Medulla oblongata (tissue), 1 donor: ENCODE measurements at regions not wholly inside any gene's neighbourhood (a gene's known extent, or its start where the extent isn't known, plus 50 kb on each side); places are given as distances from the start of the nearest gene placed in this dataset.

Source experiments
- DNase-seq: peaks from one replicate; pipeline ENCODE4 v3.0.0-alpha.2; 2015; ENCODE audit errors: extremely low spot score

DNA sequence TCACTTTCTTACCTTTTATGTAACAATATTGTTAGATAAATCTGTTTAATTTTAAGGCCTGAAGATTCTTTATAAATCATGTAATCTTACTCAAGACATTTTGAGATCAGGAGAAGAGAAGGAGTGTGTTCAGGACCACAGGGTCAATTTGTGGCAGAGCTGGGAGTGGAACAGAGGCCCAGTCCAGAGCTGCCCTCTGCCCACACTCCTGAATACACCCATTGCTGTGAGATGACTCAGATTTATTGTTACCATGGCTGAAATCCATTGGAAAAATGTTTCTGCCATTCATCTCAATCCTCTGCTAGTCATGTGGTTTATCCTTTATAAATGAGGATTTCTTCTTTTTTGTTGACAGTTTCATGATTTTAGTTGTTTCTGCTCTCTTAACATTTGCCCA, 100.5 kb upstream of the STXBP6 start:
- no peak for DNase-seq

DNA sequence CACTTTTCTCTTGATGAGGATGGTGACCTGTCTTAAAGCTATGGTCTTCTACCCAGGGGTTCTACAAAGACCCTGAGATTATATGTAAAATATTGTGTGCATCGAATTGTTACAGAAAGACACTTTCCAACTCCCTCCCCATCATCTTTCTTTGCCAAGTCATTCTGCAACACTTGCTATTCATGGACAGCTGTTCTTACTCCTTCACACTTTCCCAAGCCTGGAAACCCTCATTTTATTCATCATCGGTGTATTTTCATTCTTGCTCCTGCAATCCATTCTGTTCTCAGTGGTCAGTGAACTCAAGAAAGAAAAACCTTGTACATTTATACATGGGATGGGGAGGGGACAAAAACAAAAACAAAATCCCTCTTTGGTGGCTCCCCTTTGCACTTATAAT, 90.5 kb upstream of the STXBP6 start:
- DNase-seq = no peak

DNA sequence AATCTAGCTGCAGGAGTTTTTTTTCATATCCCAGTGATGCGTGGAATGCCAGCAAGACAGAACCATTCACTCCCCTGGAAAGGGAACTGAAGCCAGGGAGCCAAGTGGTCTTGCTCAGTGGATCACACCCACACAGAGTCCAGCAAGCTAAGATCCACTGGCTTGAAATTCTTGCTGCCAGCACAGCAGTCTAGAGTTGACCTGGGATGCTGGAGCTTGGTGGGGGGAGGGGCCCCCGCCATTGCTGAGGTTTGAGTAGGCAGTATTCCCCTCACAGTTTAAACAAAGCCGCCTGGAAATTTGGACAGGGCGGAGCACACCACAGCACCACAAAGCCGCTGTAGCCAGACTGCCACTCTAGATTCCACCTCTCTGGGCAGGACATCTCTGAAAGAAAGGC, 86.9 kb upstream of the STXBP6 start:
- no peak for DNase-seq

DNA sequence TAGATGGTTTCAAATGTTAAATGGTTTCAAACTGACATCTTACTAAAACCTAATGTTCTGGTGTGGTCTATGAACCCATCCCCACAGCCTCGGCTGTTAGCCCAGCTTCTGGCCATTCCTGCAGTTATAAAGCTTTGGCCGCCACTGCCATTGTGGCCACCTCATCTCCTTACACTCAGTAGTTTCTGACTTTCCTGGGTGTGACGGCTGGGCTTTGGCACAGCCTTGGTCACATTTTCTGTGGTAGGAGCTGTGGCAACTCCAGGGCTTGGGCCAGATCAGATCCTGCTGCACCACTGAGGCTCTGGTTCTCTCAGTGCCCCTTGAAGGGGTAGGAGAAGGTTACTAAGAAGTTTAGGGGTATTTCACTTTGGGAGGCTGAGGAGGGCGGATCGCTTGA, 84.2 kb upstream of the STXBP6 start:
- DNase-seq = no peak

DNA sequence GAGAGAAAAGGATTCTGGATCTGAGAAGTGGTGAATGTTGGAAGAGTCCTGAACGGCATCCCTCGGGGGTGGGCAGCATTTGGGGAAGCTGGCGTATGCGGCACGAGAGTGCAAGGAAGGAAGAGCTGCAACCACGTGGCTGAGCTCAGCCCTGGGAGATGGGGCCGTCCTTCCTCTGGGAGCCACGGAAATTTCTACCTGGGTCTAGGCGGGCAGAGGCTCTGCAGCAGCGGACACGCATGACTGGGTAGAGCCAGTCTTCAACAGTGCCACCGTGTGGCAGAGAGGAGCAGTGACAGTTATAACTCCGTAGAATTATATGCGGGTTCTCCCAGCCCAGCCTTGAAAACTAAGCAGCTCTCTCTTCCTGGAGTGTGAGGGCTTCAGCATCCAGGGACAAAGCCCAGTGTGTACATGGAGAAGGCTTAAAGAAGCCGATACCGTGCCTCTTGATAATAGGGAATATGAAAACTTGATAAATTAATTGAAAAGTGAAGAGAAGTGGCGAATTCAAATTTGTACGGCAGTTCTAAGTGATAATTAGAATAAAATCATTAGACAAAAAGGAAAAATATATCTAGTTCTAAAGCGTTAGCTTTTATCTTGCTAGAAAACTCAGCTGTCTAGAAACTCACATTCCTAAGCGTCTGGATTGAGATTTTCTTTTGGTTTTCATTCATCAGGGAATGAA, 82.9 kb upstream of the STXBP6 start:
- peak; percentile 85 for DNase-seq

DNA sequence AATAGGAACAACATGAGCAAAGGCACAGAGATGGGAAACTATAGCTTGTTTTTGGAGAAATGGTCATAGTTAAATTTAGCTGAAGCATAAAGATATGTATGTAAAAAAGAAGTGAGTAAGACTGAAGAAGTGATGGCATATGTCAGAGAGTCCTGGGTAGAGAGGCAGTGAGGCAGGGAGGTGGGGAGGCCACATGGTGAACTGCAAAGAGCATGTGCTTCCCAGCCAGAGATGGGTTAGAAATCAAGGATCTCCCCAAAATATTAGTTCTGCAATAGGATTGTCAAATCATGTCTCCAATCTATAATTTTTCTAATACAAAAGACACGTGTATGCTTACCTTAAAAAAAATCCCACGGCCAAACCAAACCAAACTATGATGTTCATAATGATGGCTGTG, 82.1 kb upstream of the STXBP6 start:
- DNase-seq = no peak

DNA sequence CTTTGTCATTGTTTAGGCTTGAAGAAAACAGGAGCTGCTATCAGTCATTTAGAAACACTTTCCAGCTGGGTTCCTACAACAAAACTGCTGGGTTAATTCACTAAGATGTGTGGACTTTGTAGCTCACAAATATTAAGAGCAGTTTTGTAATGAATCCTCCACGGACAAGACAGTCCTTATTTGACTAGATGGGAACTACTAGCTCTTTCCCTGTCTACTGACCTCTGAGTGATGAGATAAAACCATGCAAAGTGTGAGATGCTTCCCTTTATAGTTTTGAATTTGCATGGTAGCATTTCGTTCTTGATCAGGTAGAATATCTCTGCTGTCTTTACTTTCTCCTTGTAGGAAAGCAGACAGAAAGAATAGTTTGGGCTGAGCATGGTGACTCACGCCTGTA, 72.9 kb upstream of the STXBP6 start:
- no peak for DNase-seq

DNA sequence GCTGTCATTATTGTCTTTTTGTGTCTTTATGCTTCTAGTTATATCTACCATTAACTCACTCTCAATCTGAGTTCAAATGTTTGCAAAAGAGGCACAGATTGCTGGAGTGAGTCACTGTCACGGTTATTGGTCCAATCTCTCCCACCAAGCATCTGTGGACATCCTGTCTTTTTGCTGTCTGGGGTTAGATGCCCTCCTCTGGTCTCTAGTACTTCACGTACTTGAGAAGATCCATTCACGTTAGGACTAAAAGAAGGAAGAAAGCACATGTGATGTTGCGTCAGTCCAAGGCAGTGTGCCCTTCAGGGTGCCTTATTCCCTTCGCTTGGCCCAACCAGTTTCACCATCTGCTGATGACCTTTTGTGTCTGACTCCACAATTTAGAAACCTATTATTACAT, 72.3 kb upstream of the STXBP6 start:
- DNase-seq = no peak

DNA sequence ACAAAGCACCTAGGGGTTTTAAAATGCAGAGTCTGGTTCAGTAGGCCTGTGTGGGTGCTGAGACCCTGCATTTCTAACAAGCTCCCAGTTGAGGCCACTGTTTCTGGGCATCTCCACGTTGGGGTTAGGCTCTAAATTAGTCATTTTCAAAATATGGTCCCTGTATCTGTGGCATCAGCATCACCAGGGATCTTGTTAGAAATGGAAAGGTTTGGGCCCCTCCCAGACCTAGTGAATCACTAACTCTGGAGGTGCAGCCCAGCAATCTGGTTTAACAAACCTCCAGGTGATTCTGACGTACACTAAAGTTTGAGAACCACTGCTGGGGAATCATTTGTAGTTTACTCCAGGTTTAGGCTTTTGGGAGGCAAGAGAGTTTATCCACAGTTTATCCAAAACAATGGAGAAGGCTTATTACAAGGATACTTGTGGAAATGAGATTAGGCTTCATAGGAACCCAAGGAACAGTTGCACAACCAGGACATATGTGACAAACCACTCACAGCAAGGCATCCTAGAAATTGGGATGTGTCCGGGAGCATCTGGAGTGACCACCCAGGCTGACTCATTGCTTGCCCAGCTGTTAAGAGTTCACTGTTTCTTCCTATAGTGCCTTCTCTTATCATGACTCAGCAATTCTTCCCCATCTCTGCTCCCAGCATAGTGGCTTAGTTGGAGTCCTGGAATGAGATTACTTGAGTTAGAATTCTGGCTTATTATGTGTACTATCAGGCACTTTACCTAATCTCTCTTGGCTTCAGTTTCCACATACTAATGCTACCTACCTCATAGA, 71.6 kb upstream of the STXBP6 start:
- DNase-seq = no peak

DNA sequence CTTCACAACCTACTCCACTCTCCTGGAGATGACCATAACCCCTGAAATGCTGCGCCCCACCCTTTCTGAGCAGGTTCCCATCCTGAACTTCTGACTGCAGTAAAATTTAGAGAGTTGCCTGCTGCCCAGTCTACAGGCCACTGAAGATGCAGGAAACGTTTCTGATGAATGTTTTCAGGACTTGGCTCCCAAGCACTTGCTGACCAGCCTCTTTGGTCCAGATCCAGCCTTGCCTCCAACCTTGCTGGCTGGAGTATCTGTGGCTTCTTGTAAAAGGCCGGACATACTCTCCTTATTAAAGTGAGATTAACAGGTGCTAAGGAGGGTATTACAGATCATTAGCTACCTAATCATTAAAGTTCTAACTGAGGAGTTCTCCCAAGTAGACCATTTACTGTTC, 70.3 kb upstream of the STXBP6 start:
- no peak for DNase-seq

DNA sequence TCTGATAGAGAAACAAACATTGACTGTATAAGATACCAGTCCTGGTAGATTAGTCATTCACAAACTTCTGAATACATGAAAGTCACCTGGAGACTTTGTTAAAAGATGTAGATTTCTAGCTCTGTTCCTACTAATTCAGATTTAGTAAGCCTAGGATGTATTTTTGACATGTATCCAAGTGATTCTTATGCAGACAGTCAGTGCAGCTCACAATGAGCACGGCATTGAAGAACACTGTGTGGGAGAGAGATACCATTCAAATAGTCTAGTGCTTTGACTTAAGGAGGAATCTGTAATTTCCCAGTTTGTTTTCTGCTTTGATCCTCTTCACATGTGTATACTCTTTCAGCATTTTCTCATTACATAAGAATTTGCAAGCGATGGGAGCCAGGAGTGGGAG, 68.7 kb upstream of the STXBP6 start:
- DNase-seq = no peak

DNA sequence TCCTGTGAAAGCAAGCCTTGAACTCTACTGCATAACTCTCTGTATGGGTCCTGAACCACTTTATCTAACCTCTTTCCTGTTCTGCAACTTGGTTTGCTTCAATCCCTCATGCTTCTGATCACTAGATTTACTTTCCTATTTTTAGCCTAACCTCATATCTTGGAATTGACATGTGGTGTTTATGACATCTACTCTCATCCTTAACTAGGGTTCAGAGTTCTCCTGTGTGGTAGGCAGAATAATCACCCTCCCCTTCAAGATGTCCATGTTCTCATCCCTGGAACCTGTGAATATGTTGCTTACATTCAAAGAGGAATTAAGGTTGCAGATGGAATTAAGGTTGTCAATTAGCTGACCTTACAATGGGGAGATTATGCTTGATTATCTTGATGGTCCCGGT, 67.4 kb upstream of the STXBP6 start:
- no peak for DNase-seq

DNA sequence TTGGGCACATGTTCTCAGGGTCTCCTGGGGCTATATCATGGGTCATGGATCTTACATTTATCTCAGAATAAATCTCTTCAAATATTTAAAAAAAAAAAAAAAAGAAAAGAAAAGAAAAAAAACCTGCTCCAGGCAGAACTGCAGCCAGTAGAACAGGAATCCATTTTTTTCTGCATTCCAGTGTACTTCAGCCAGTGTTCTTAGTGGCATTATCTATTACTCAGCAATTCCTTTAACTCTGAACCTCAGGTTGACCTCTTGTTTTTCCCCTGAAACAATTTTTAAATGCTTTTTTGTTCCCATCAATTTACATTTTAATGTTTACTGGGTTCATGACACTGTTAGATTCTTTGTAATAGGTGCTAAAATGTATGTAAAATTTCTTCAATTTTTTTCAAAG, 66.7 kb upstream of the STXBP6 start:
- DNase-seq = no peak

DNA sequence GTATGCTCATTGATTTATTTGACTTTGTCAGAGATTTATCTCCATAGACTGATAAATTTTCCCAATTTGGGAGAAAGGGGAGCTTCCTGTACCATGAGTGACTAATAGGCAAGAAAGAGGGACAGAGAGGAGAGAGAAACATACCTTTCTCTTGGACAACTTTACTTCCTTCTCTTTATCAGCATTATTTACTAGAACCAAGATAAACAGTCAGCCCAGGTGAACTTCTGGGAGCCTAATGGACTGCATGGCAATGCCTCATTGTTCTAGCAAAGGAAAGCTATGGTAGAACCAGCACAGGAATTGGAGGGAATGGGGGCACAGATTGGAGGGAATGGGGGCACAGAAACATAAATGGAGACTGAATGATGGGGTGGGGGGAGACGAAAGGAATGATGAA, 63.4 kb upstream of the STXBP6 start:
- no peak for DNase-seq

DNA sequence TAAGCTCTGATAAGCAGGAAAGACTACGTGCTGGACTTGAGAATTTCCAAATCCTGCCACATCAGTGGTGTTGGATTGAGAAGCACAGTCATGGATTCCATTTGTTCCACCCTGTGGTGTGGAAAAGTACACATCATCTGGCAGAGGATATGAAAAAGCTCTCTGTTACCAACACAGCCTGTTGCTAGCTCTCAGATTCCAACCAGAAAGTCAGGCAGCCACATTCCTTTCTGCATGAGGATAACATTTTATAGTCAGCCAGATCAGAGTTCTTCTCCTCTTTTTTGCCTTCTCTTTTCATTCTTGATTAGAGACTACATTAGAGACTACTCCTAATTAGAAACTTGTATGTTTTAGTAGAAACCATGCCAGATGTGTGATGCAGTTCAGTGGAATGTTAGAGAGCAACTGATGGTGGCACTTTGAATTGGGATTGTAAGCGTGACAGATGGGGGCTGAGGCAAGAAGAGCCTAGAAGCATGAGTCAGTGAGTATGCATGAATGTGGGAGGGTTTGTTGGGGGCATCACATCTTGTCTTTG, 61.2 kb upstream of the STXBP6 start:
- DNase-seq = no peak

DNA sequence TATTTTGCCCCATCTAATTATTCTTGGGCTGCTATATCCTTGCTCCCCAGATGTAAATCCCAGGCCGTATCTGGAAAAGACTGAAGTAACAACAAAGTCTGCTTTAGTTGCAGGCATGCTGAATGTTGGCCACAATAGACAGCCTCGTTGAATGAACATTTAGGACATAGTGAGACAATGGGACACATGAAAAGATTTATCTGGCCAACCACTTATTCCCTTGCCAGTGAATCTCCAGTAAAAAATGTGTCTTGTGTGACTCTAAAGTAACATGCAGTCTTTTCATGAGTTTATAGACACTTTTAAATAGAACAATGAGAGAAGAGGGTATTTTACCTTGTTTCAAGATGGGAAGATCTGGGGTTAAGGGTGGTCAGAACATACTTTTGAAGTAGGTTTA, 60.2 kb upstream of the STXBP6 start:
- DNase-seq = no peak

DNA sequence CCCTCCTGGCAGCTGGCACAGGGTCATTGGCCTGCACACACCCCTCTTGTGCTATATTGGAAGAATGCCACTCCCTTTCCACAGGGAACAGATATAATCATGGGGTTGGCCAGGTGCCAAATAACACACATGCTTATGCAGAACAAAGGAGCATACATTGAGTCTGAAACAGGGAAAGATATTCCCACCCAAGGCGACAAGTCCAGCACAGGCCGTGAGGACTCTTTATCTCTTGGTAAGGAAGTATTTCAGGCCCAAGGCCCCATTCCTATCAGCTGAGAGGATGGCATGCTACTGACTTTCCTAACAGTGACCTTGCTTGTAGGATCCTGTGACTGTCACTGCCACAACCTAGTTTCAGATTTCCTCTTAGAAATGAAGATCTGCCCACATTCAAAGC, 59.0 kb upstream of the STXBP6 start:
- DNase-seq = no peak

DNA sequence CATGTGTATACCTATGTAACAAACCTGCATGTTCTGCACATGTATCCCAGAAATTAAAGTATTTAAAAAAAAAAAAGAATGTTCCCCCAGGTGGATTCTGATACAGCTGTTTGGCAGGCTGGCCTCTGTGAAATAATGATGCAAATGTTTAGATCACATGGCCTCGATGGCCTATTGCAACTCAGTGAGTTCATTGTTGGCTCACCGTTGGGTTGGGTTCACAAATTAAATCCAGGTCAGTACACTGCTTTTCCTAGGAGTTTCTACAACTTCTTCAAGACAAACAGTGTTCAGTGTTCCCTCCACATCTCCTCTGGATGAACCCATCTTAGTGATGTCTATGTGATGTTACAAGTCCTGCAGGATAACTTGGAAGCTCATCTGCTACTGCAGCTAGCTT, 58.3 kb upstream of the STXBP6 start:
- no peak for DNase-seq

DNA sequence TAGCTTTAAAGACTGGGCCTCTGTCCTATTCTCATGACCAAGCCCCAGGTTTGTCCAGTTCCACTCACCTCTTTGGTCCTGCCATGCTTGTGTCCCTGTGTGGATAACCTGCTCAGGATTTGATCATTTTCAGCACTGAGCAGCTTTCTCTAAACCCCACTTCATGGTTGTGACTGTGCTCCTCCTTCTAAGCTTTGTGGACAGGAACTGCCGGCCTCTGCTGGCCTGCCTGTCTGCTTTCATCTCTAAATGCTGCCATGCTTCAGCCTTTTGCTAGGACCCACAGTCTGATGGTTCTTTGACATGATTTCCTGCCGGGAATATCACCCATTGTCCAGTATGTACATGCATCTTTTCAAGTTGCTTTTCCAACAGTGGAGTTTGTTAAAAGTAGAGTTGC, 53.9 kb upstream of the STXBP6 start:
- no peak for DNase-seq

DNA sequence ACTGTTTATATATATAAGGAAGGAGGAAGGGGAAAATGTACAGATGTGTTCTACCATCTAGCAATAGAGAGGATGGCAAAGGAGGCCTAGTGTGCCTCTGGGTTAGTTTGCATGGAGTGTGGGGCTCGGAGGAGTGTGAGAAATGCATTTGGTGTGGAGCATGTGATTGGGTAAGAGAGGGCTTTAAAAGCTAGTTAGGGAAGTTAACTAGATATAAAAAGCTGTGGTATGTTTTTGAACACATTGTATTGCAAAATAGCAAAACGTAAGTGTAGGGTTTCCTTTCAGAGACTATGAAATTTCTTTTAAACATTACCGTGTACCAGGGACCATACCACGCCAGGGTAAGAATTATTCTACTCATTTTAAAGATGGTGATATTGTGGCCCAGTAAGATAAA, 53.3 kb upstream of the STXBP6 start:
- DNase-seq = no peak

DNA sequence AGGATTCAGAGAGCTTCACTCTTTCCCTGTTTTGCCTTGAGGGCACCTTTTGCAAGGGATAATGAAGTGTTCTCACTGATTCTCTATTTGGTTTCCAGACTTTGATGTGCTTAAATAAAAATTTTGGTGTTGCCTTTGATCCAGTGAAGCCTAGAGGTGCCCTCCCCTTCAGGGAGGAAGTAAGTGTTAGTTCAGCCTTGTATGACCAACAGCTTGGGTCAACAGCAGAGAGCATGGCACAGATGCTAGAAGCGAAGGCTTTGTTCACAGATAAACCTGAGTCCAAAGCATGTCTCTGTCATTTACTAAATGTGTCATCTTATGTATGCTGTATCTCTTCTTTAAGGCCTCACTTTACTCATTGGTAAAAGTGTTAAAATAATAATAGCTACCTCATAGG, 52.8 kb upstream of the STXBP6 start:
- no peak for DNase-seq

DNA sequence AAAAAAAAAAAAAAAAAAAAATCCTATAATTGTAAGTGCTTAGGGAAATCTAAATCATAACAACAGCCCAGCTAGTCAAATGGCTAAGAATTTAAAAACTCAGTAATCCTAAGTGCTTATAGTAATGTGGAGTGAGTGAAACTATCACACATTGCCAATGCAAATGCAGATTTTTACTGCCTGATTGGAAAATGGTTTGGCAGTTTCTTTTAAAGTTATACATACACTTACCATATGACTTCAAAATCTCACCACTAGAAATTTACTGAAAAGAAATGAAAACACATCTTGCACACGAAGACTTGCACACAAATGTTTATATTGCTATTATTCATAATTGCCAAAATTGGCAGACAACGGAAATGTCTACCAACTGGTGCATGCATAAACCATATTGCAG, 51.3 kb upstream of the STXBP6 start:
- no peak for DNase-seq
